PC-9 (cell line): ENCODE measurements at regions not wholly inside any gene's neighbourhood (a gene's known extent, or its start where the extent isn't known, plus 50 kb on each side); places are given as distances from the start of the nearest gene placed in this dataset.

ENCODE experiments used
- BruUV-seq: library from RNA; stranded (reverse); fragments of 400-500 nt; replicated peaks from 2 replicates; lab custom pipeline; 2021; lab: Mats Ljungman, UMichigan
- CTCF ChIA-PET: fragments of 300-600 bp; sonication (Branson Sonifier 250); formaldehyde crosslinking; loops from one replicate; lab custom pipeline; 2022; ENCODE audit warnings: antibody characterized with exemption; lab: Charles Lee
- POLR2A ChIA-PET: fragments of 300-600 bp; sonication (Branson Sonifier 250); formaldehyde crosslinking; loops from one replicate; lab custom pipeline; 2022; ENCODE audit warnings: antibody characterized with exemption; ENCODE audit not compliant: unreplicated experiment; lab: Charles Lee
- DNase-seq, 2 experiments: peaks; one replicate each; pipeline versions ENCODE4 v3.0.0 to v3.0.0-alpha.2; 2015 to 2022; ENCODE audit warnings: mixed read lengths in 1 of 2
- H2AFZ ChIP-seq: fragments of 200-600 bp; sonication (generic); 2 replicates; pipeline ENCODE4 v1.8.1; 2017; ENCODE audit warnings: antibody characterized with exemption
- H3F3A ChIP-seq: fragments of 200-600 bp; sonication (generic); 2 replicates; pipeline ENCODE4 v1.8.1; 2017; ENCODE audit warnings: antibody characterized with exemption, mild to moderate bottlenecking, low read depth; ENCODE audit not compliant: insufficient read depth
- H3K27ac ChIP-seq: fragments of 200-600 bp; sonication (generic); 2 replicates; pipeline ENCODE4 v1.6.1; 2016; ENCODE audit warnings: mixed run types
- H3K27me3 ChIP-seq: fragments of 200-600 bp; sonication (generic); 2 replicates; pipeline ENCODE4 v1.6.1; 2016; ENCODE audit warnings: low read depth, mixed run types; ENCODE audit not compliant: insufficient read depth
- H3K36me3 ChIP-seq: fragments of 200-600 bp; sonication (generic); 2 replicates; pipeline ENCODE4 v1.6.1; 2016; ENCODE audit warnings: low read depth, mixed run types
- H3K4me1 ChIP-seq: fragments of 200-600 bp; sonication (generic); replicated peaks from 2 replicates; pipeline ENCODE4 v1.6.1; 2016; ENCODE audit warnings: mixed run types; ENCODE audit not compliant: insufficient read depth
- H3K4me2 ChIP-seq: fragments of 200-600 bp; sonication (generic); 2 replicates; pipeline ENCODE4 v1.6.1; 2017; ENCODE audit warnings: mixed run types
- H3K4me3 ChIP-seq: fragments of 200-600 bp; sonication (generic); 2 replicates; pipeline ENCODE4 v1.6.1; 2016; ENCODE audit warnings: mixed run types
- H3K79me2 ChIP-seq: fragments of 200-600 bp; sonication (generic); 2 replicates; pipeline ENCODE4 v1.6.1; 2017; ENCODE audit warnings: low read depth, mixed run types
- H3K9me2 ChIP-seq: fragments of 200-600 bp; sonication (generic); 2 replicates; pipeline ENCODE4 v1.8.1; 2017; ENCODE audit warnings: mild to moderate bottlenecking; ENCODE audit not compliant: insufficient read depth
- H3K9me3 ChIP-seq: fragments of 200-600 bp; sonication (generic); 2 replicates; pipeline ENCODE4 v1.8.1; 2016; ENCODE audit warnings: low read depth; ENCODE audit not compliant: insufficient read depth
- H4K20me1 ChIP-seq: fragments of 200-600 bp; sonication (generic); 2 replicates; pipeline ENCODE4 v1.8.1; 2017; ENCODE audit not compliant: insufficient read depth
- CTCF ChIP-seq: fragments of 200-600 bp; sonication (generic); conservative IDR thresholded peaks from 2 replicates; pipeline ENCODE4 v1.6.1; 2017; ENCODE audit warnings: mixed run types, antibody characterized with exemption, mild to moderate bottlenecking, moderate library complexity
- EZH2 ChIP-seq: fragments of 200-600 bp; sonication (generic); IDR thresholded peaks from 2 replicates; pipeline ENCODE4 v1.8.0; 2017; ENCODE audit warnings: antibody characterized with exemption, low read depth
- intact Hi-C: fragments of 100-400 bp; cut with micrococcal nuclease; formaldehyde crosslinking; loops from one replicate; pipeline ENCODE4 v1.10.0; 2022; ENCODE audit not compliant: unreplicated experiment

- Histone ChIP-seq H2AFZ (no peak overlapping the region), H3K4me2 (no peak overlapping the region), H3K79me2 (no peaks in the 10 kb centered on the region), H3K9me2 (no peaks in the 10 kb centered on the region), H3K4me3 (no peak overlapping the region), H3F3A (no peaks in the 10 kb centered on the region), H4K20me1 (no peaks in the 10 kb centered on the region), H3K36me3 (no peaks in the 10 kb centered on the region), H3K27me3 (no peaks in the 10 kb centered on the region), H3K9me3 (no peaks in the 10 kb centered on the region), H3K27ac (no peak overlapping the region), H3K4me1 (no peaks in the 10 kb centered on the region)
- no TSS peak for BruUV-seq
- TF ChIP-seq EZH2 (no peak), CTCF (no peak)
- intact Hi-C loops: no loop called here
- CTCF ChIA-PET: no interaction called here
- POLR2A ChIA-PET: no interaction called here
- DNase-seq: no peak
Measured at GRCh38 chr14:30808576-30808975, 65.8 kb upstream of the COCH start.

DNA sequence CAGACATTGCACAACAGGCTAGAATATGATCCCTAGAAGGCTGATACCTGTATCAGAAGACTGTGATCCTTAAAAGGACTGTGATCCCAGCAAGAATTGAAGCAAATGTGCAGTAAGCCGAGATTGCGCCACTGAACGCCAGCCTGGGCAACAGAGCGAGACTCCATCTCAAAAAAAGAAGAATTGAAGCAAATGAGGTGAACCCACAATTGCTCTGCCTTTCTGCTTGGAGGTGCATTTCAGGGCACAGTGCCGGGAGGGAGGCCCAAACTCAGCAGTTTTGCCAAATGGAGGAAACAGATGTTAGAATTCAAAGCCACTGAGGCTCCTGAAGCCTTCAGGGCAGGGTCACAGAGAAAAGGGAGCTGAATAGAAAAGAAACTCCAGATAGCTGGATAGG, 61.1 kb upstream of the COCH start:
- no peaks in the 10 kb centered on the region for H3K9me2 ChIP-seq
- no peaks in the 10 kb centered on the region for H3K79me2 ChIP-seq
- no peak overlapping the region for H3K4me2 ChIP-seq
- TF ChIP-seq CTCF (no peak), EZH2 (no peak)
- BruUV-seq: no TSS peak
- DNase-seq: no peak
- H3K36me3 ChIP-seq: no peaks in the 10 kb centered on the region
- POLR2A ChIA-PET: no interaction called here
- no peak overlapping the region for H3K4me3 ChIP-seq
- H3K9me3 ChIP-seq: no peaks in the 10 kb centered on the region
- H4K20me1 ChIP-seq: no peaks in the 10 kb centered on the region
- H3K27ac ChIP-seq: no peak overlapping the region
- H3K27me3 ChIP-seq: no peaks in the 10 kb centered on the region
- CTCF ChIA-PET: no interaction called here
- H2AFZ ChIP-seq: no peak overlapping the region
- intact Hi-C loops: no loop called here
- no peaks in the 10 kb centered on the region for H3F3A ChIP-seq
- no peaks in the 10 kb centered on the region for H3K4me1 ChIP-seq

DNA sequence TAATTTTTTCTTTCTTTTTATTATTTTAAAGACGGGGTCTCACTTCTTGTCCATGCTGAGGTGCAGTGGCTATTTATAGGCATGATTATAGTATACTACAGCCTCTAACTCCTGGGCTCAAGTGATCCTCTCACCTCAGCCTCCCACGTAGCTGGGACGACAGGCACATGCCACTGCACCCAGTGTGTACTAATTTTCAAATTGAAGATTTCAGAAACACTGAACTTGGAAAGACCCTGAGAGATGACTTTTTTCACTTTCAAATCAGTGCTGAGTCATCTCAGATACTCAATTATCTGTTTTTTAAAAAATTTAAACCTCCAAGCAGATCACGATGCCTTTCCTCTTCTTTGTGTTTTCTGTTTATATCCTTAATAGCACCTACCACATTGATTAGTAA, 53.7 kb upstream of the COCH start:
- Histone ChIP-seq H3K4me1 (no peaks in the 10 kb centered on the region), H3K36me3 (no peaks in the 10 kb centered on the region), H3K4me3 (no peak overlapping the region), H3K27ac (no peak overlapping the region), H3K9me2 (no peaks in the 10 kb centered on the region), H3K4me2 (no peak overlapping the region), H3K9me3 (no peaks in the 10 kb centered on the region), H3K27me3 (no peaks in the 10 kb centered on the region), H3K79me2 (no peaks in the 10 kb centered on the region), H4K20me1 (no peaks in the 10 kb centered on the region), H3F3A (no peaks in the 10 kb centered on the region), H2AFZ (no peak overlapping the region)
- intact Hi-C loops: no loop called here
- POLR2A ChIA-PET: no interaction called here
- TF ChIP-seq EZH2 (no peak), CTCF (no peak)
- DNase-seq: no peak
- BruUV-seq: no TSS peak
- CTCF ChIA-PET: no interaction called here
